GM23338 (cell line): ENCODE measurements at regions not wholly inside any gene's neighbourhood (a gene's known extent, or its start where the extent isn't known, plus 50 kb on each side); places are given as distances from the start of the nearest gene placed in this dataset.

Experiments used
- ATAC-seq: fragments of 200-7000 bp; cut with Tn5 transposase; 3 replicates; pipeline ENCODE4 v1.9.1; 2020
- DNase-seq: peaks from one replicate; pipeline ENCODE4 v3.0.0-alpha.2; 2015; ENCODE audit warnings: low spot score
- H2AFZ ChIP-seq: fragments of 200-600 bp; sonication (generic); 2 replicates; pipeline ENCODE4 v1.8.0; 2016; ENCODE audit warnings: antibody characterized with exemption, mild to moderate bottlenecking, moderate library complexity
- H3F3A ChIP-seq: fragments of 200-600 bp; sonication (generic); replicated peaks from 2 replicates; pipeline ENCODE4 v1.8.0; 2017; ENCODE audit warnings: antibody characterized with exemption, mixed run types, low read depth
- H3K27ac ChIP-seq: fragments of 200-600 bp; sonication (generic); 2 replicates; pipeline ENCODE4 v1.6.1; 2016; ENCODE audit warnings: low read depth
- H3K27me3 ChIP-seq: fragments of 200-600 bp; sonication (generic); 2 replicates; pipeline ENCODE4 v1.8.0; 2016; ENCODE audit warnings: mild to moderate bottlenecking, mixed run types, moderate library complexity; ENCODE audit not compliant: insufficient read depth
- H3K36me3 ChIP-seq: fragments of 200-600 bp; sonication (generic); 2 replicates; pipeline ENCODE4 v1.8.0; 2016; ENCODE audit warnings: mild to moderate bottlenecking; ENCODE audit not compliant: insufficient read depth
- H3K4me1 ChIP-seq: fragments of 200-600 bp; sonication (generic); 2 replicates; pipeline ENCODE4 v1.8.0; 2016; ENCODE audit warnings: mild to moderate bottlenecking, moderate library complexity; ENCODE audit not compliant: insufficient read depth
- H3K4me2 ChIP-seq: fragments of 200-600 bp; sonication (generic); 2 replicates; pipeline ENCODE4 v1.7.1; 2017; ENCODE audit warnings: mixed run types
- H3K4me3 ChIP-seq: fragments of 200-600 bp; sonication (generic); 2 replicates; pipeline ENCODE4 v1.6.1; 2016; ENCODE audit warnings: mixed run types
- H3K79me2 ChIP-seq: fragments of 200-600 bp; sonication (generic); replicated peaks from 2 replicates; pipeline ENCODE4 v1.8.0; 2017; ENCODE audit warnings: mild to moderate bottlenecking; ENCODE audit not compliant: insufficient read depth
- H3K9me2 ChIP-seq: fragments of 200-600 bp; sonication (generic); 2 replicates; pipeline ENCODE4 v1.8.0; 2017; ENCODE audit not compliant: insufficient read depth
- H4K20me1 ChIP-seq: fragments of 200-600 bp; sonication (generic); replicated peaks from 2 replicates; pipeline ENCODE4 v1.8.0; 2017; ENCODE audit warnings: mild to moderate bottlenecking; ENCODE audit not compliant: insufficient read depth
- H3K27ac Mint-ChIP-seq: 2 replicates; pipeline ENCODE4 v1.8.0; 2020; ENCODE audit warnings: inconsistent platforms, mild to moderate bottlenecking, moderate library complexity, mixed read lengths
- H3K27me3 Mint-ChIP-seq: 3 replicates; pipeline ENCODE4 v1.8.0; 2022; ENCODE audit warnings: low read depth, mild to moderate bottlenecking, moderate library complexity, mixed read lengths, inconsistent platforms; ENCODE audit not compliant: insufficient read depth, poor library complexity
- H3K36me3 Mint-ChIP-seq: 3 replicates; pipeline ENCODE4 v1.8.0; 2021; ENCODE audit warnings: low read depth, mild to moderate bottlenecking, inconsistent platforms, moderate library complexity, mixed read lengths
- H3K4me1 Mint-ChIP-seq: 3 replicates; pipeline ENCODE4 v1.8.0; 2020; ENCODE audit warnings: mild to moderate bottlenecking, inconsistent platforms, mixed read lengths
- H3K4me3 Mint-ChIP-seq: 3 replicates; pipeline ENCODE4 v1.8.0; 2021; ENCODE audit warnings: moderate library complexity, mild to moderate bottlenecking, inconsistent platforms, mixed read lengths
- H3K9me3 Mint-ChIP-seq: 3 replicates; pipeline ENCODE4 v1.8.0; 2020; ENCODE audit warnings: moderate library complexity, mild to moderate bottlenecking, inconsistent platforms, mixed read lengths
- ETS1 ChIP-seq: IDR thresholded peaks from 2 replicates; pipeline ENCODE4 v1.6.1; 2016; ENCODE audit warnings: antibody characterized with exemption
- EZH2 ChIP-seq: fragments of 200-600 bp; sonication (generic); IDR thresholded peaks from one replicate; pipeline ENCODE4 v1.8.0; 2017; ENCODE audit warnings: antibody characterized with exemption, mild to moderate bottlenecking, low read depth; ENCODE audit not compliant: unreplicated experiment
- EZH2phosphoT487 ChIP-seq: fragments of 200-600 bp; sonication (generic); IDR thresholded peaks from one replicate; pipeline ENCODE4 v1.8.1; 2018; ENCODE audit warnings: antibody characterized with exemption; ENCODE audit not compliant: unreplicated experiment
- JUNB ChIP-seq: IDR thresholded peaks from one replicate; pipeline ENCODE4 v1.6.1; 2016; ENCODE audit warnings: antibody characterized with exemption; ENCODE audit not compliant: unreplicated experiment
- POLR2AphosphoS5 ChIP-seq: IDR thresholded peaks from 2 replicates; pipeline ENCODE4 v1.6.1; 2016; ENCODE audit warnings: antibody characterized with exemption, low read depth
- REST ChIP-seq: IDR thresholded peaks from one replicate; pipeline ENCODE4 v1.6.1; 2018; ENCODE audit warnings: antibody characterized with exemption; ENCODE audit not compliant: unreplicated experiment
- STAT1 ChIP-seq: IDR thresholded peaks from one replicate; pipeline ENCODE4 v1.6.1; 2016; ENCODE audit warnings: antibody characterized with exemption; ENCODE audit not compliant: unreplicated experiment
- ZNF114 ChIP-seq: fragments of 250-450 bp; sonication (Bioruptor Pico); IDR thresholded peaks from 2 replicates; pipeline ENCODE4 v1.5.0; 2020; ENCODE audit warnings: mild to moderate bottlenecking, moderate library complexity
- ZNF331 ChIP-seq: fragments of 250-450 bp; sonication (Bioruptor Pico); IDR thresholded peaks from 2 replicates; pipeline ENCODE4 v1.5.0; 2020; ENCODE audit warnings: low read depth, mild to moderate bottlenecking, moderate library complexity

GRCh38 chr2:128625963-128626759 lies 307.5 kb upstream of the HS6ST1 start:
- Histone ChIP-seq H3K36me3 (no peaks in the 10 kb centered on the region), H3K4me1 (no peaks in the 10 kb centered on the region), H3K4me2 (no peak overlapping the region), H4K20me1 (no peaks in the 10 kb centered on the region), H3K79me2 (no peaks in the 10 kb centered on the region), H2AFZ (no peak overlapping the region), H3K9me2 (peaks cover 11% of the 10 kb centered on the region), H3K27ac (no peak overlapping the region), H3K4me3 (no peak overlapping the region), H3F3A (no peaks in the 10 kb centered on the region), H3K27me3 (no peaks in the 10 kb centered on the region)
- Mint-ChIP-seq H3K36me3 (no peaks in the 10 kb centered on the region), H3K27ac (no peak overlapping the region), H3K27me3 (peaks cover 8% of the 10 kb centered on the region), H3K9me3 (peaks cover 4% of the 10 kb centered on the region; the same call in 2 of the 3 replicates), H3K4me1 (peaks cover 7% of the 10 kb centered on the region), H3K4me3 (no peak overlapping the region)
- no peak; the same call in 2 of the 3 replicates for ATAC-seq
- DNase-seq: no peak
- TF ChIP-seq ETS1 (no peak), ZNF114 (CRISPR knock-in tag) (no peak), POLR2AphosphoS5 (no peak), REST (no peak), EZH2phosphoT487 (no peak), EZH2 (no peak), STAT1 (no peak), ZNF331 (CRISPR knock-in tag) (no peak), JUNB (no peak)

- Histone ChIP-seq H3K27me3 (no peaks in the 10 kb centered on the region), H3F3A (no peaks in the 10 kb centered on the region), H3K4me3 (no peak overlapping the region), H3K4me2 (no peak overlapping the region), H3K27ac (no peak overlapping the region), H3K4me1 (no peaks in the 10 kb centered on the region), H3K9me2 (peaks cover 11% of the 10 kb centered on the region), H2AFZ (no peak overlapping the region), H3K36me3 (no peaks in the 10 kb centered on the region), H4K20me1 (no peaks in the 10 kb centered on the region), H3K79me2 (no peaks in the 10 kb centered on the region)
- peaks cover 11% of the 10 kb centered on the region for H3K27me3 Mint-ChIP-seq
- H3K27ac Mint-ChIP-seq: no peak overlapping the region
- ATAC-seq (no peak), DNase-seq (no peak)
- H3K4me3 Mint-ChIP-seq: no peak overlapping the region
- peaks cover 2% of the 10 kb centered on the region for H3K9me3 Mint-ChIP-seq
- peaks cover 9% of the 10 kb centered on the region for H3K4me1 Mint-ChIP-seq
- H3K36me3 Mint-ChIP-seq: no peaks in the 10 kb centered on the region
- TF ChIP-seq ZNF331 (CRISPR knock-in tag): no peak
- TF ChIP-seq STAT1: no peak
- TF ChIP-seq JUNB: no peak
- no peak for TF ChIP-seq ETS1
- TF ChIP-seq ZNF114 (CRISPR knock-in tag): no peak
Observed at GRCh38 chr2:128626760-128627511, 308.3 kb upstream of the HS6ST1 start.
